Pancreas (tissue), 10 donors: ENCODE measurements at regions not wholly inside any gene's neighbourhood (a gene's known extent, or its start where the extent isn't known, plus 50 kb on each side); places are given as distances from the start of the nearest gene placed in this dataset.
"Not testable (repeated sequence)": the region's sequence is repeated elsewhere in the genome, so short reads cannot be mapped to it uniquely, and the experiment has no call there.

Source experiments
- ATAC-seq, 4 donors: fragments of 200-7000 bp; cut with Tn5 transposase; one replicate each; pipeline versions ENCODE4 v1.8.0 to v1.9.1; 2020; ENCODE audit warnings: mild to moderate bottlenecking in 4 of 4, moderate library complexity in 4 of 4
- DNase-seq, 6 donors: peaks; one replicate each; pipeline ENCODE4 v3.0.0-alpha.2; 2020
- FAIRE-seq: peaks from 2 replicates; lab custom pipeline; 2012; peaks lifted over from hg19 to GRCh38; lab: Jason Lieb, UNC
- H3K27ac ChIP-seq, 4 donors: fragments of 200-600 bp; sonication (generic); 1 replicate in 3 of 4; 2 replicates in 1 of 4; pipeline versions ENCODE4 v1.5.0 to v1.8.0; 2020
- H3K27me3 ChIP-seq, 4 donors: fragments of 200-600 bp; one replicate each; pipeline ENCODE4 v1.8.0; 2021
- H3K36me3 ChIP-seq, 3 donors: fragments of 200-600 bp; sonication (generic) in 1 of 3; one replicate each; pipeline versions ENCODE4 v1.5.0 to v1.8.0; 2020 to 2021
- H3K4me1 ChIP-seq, 3 donors: fragments of 200-600 bp; one replicate each; pipeline ENCODE4 v1.8.0; 2021
- H3K4me3 ChIP-seq, 4 donors: fragments of 200-600 bp; sonication (generic) in 2 of 4; one replicate each; pipeline versions ENCODE4 v1.5.0 to v1.8.0; 2020 to 2021
- H3K9me3 ChIP-seq, 4 donors: fragments of 200-600 bp; one replicate each; pipeline ENCODE4 v1.8.0; 2021
- CTCF ChIP-seq, 4 donors: fragments of 200-600 bp; sonication (generic) in 3 of 4; IDR thresholded peaks; one replicate each; pipeline versions ENCODE4 v1.5.0 to v1.8.0; 2021; ENCODE audit warnings: antibody characterized with exemption in 4 of 4
- WGBS, 2 donors: extraction: QIAGEN DNeasy Blood & Tissue Kit; methylation state at CpG; one replicate each; pipeline ENCODE4 v1.1.7; 2013; 5-methylcytosine and 5-hydroxymethylcytosine counted together
- intact Hi-C, 3 donors: fragments of 100-400 bp; cut with DNase I; formaldehyde crosslinking; loops; one replicate each; pipeline versions ENCODE4 v1.11.1 to v1.14.2; 2022
- donor health status: healthy with polysubstance abuse.
- donor health status: DM: no; HTN: no; CAD: no; lungs with moderate emphysema.
- donor health status: DM: no; HTN: no; CAD: no.
- donor health status: control.
- donor health status: control.
- donor health status: Bipolar disorder and iron deficiency.
- donor health status: DM: yes; HTN: yes; CAD: no.
- donor health status: DM: no; HTN: no; CAD: no.
- donor health status: DM: no; HTN: no; CAD: no.
- donor health status: DM: yes; HTN: yes; CAD: no.

DNA sequence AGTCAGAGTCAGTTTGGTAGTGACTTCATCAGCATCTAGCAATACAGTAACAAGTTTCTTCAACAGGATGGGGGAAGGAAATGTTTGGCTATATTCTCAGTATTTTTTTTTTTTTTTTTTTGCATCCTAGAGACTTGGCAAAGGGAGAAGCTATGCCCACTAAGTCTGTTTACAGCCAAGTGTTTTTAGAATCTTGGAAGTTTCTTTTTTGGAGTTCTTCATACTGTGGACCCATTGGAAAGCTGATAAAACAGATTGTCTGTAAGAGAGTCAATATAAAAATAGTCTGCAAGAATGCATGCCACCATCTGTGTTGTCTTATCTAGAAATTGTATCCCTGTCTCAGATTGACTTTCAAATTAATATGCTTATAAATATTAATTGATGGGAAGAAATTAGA is 171.2 kb downstream of the ADCYAP1 start:
- intact Hi-C loops, result no loop called here
- Histone ChIP-seq H3K27ac (no peak overlapping the region), H3K36me3 (no peaks in the 10 kb centered on the region), H3K4me1 (no peaks in the 10 kb centered on the region), H3K9me3 (no peaks in the 10 kb centered on the region), H3K4me3 (no peak overlapping the region), H3K27me3 (no peaks in the 10 kb centered on the region)
- no peak for TF ChIP-seq CTCF (IDR thresholded peaks at IDR 0.05)
- no peak for ATAC-seq
- no peak for DNase-seq
- no peak for FAIRE-seq

GRCh38 chr18:1078301-1078700 is 173.6 kb downstream of the ADCYAP1 start:
- H3K4me1 ChIP-seq, result no peaks in the 10 kb centered on the region
- FAIRE-seq, result no peak
- H3K9me3 ChIP-seq, result no peaks in the 10 kb centered on the region
- ATAC-seq, result no peak
- DNase-seq, result no peak
- no peak for TF ChIP-seq CTCF (IDR thresholded peaks at IDR 0.05)
- no peak overlapping the region for H3K27ac ChIP-seq
- no peaks in the 10 kb centered on the region for H3K27me3 ChIP-seq
- intact Hi-C loops, result no loop called here
- no peaks in the 10 kb centered on the region for H3K36me3 ChIP-seq
- no peak overlapping the region for H3K4me3 ChIP-seq

DNA sequence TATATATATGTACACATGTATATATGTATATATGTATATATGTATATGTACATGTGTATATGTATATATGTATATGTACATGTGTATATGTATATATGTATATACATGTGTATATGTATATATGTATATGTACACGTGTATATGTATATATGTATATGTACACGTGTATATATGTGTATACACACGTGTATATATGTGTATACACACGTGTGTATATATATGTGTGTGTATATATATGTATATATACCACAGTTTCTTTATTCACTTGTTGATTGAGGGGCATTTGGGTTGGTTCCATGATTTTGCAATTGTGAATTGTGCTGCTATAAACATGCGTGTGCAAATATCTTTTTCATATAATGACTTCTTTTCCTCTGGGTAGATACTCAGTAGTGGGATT is 179.0 kb downstream of the ADCYAP1 start:
- FAIRE-seq, DNase-seq: not testable (repeated sequence)

DNA sequence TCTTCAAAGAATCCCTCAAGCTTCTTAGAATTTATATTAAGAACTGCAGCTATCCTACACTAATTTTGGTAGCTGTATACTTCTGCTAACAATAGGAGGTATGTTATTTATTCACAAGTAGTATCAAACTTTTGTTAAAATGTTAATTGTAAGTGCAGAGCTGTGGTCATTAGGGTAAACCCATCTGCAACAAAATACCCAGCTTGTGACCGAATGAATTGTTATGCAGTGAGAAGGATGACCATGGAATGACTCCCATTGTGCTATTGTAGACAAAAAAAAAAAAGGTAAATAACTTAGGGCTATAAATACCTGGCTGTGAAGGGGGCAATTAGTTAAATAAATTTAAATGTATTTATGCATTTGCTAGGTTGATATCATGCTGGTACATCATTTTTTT is 186.1 kb downstream of the ADCYAP1 start:
- Histone ChIP-seq H3K27ac (no peak overlapping the region), H3K4me3 (no peak overlapping the region), H3K9me3 (no peaks in the 10 kb centered on the region), H3K4me1 (no peaks in the 10 kb centered on the region), H3K27me3 (no peaks in the 10 kb centered on the region), H3K36me3 (no peaks in the 10 kb centered on the region)
- DNase-seq (no peak), ATAC-seq (no peak), FAIRE-seq (no peak)
- no peak for TF ChIP-seq CTCF (IDR thresholded peaks at IDR 0.05)
- 28 to 51% methylated on average over 1 of the region's 1 CpG for WGBS, 2 donors
- intact Hi-C loops, result no loop called here

More for the DNA sequence above, 179.0 kb downstream of the ADCYAP1 start:
- H3K4me1 ChIP-seq, H3K27ac ChIP-seq, H3K36me3 ChIP-seq, H3K9me3 ChIP-seq, H3K4me3 ChIP-seq, ATAC-seq, H3K27me3 ChIP-seq, intact Hi-C loops: not testable (repeated sequence)
- 36 to 41% methylated on average over 5 of the region's 5 CpGs for WGBS, 2 donors

GRCh38 chr18:1092228-1092627 is 187.6 kb downstream of the ADCYAP1 start:
- no peaks in the 10 kb centered on the region for H3K27me3 ChIP-seq
- H3K36me3 ChIP-seq, result no peaks in the 10 kb centered on the region
- TF ChIP-seq CTCF (IDR thresholded peaks at IDR 0.05), result no peak
- peak in 3 of 4 donors; percentile 67 to 72 (median 68) for ATAC-seq
- 56 to 59% methylated on average over 5 of the region's 5 CpGs for WGBS, 2 donors
- H3K27ac ChIP-seq, result no peak overlapping the region
- intact Hi-C loops, result no loop called here
- FAIRE-seq, result no peak
- DNase-seq, result peak in 1 of 6 donors; percentile 30
- H3K9me3 ChIP-seq, result no peaks in the 10 kb centered on the region
- no peak overlapping the region for H3K4me3 ChIP-seq
- H3K4me1 ChIP-seq, result no peaks in the 10 kb centered on the region

- TF ChIP-seq CTCF (IDR thresholded peaks at IDR 0.05), result no peak
- FAIRE-seq (no peak), ATAC-seq (no peak), DNase-seq (no peak)
- H3K4me3 ChIP-seq, result no peak overlapping the region
- intact Hi-C loops, result no loop called here
- H3K36me3 ChIP-seq, result no peaks in the 10 kb centered on the region
- WGBS, 2 donors, result 62 to 75% methylated on average over 4 of the region's 4 CpGs
- no peaks in the 10 kb centered on the region for H3K9me3 ChIP-seq
- no peak overlapping the region for H3K27ac ChIP-seq
- H3K27me3 ChIP-seq, result no peaks in the 10 kb centered on the region
- no peaks in the 10 kb centered on the region for H3K4me1 ChIP-seq
These were observed 189.7 kb downstream of the ADCYAP1 start for GRCh38 chr18:1094409-1094808.

DNA sequence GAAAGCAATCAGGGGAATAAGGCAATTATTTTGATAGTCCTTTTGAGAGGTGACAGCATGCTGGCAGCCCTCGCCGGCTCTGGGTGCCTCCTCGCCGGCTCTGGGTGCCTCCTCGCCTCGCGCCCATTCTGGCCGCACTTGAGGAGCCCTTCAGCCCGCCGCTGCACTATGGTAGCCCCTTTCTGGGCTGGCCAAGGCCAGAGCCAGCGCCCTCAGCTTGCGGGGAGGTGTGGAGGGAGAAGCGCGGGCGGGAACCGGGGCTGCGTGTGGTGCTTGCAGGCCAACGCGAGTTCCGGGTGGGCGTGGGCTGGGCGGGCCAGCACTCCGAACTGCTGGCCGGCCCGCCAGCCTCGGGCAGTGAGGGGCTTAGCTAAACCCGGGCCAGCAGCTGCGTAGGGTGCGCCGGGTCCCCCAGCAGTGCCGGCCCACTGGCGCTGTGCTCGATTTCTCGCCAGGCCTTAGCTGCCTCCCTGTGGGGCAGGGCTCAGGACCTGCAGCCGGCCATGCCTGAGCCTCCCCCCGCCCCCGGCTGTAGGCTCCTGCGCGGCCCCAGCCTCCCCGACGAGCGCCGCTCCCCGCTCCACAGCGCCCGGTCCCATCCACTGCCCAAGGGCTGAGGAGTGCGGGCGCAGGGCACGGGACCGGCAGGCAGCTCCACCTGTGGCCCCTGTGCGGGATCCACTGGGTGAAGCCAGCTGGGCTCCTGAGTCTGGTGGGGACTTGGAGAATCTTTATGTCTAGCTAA is 193.5 kb downstream of the ADCYAP1 start:
- H3K36me3 ChIP-seq, H3K27ac ChIP-seq, H3K9me3 ChIP-seq, FAIRE-seq, H3K4me3 ChIP-seq, intact Hi-C loops, ATAC-seq, H3K4me1 ChIP-seq, H3K27me3 ChIP-seq, DNase-seq: not testable (repeated sequence)
- WGBS, 2 donors, result 90 to 92% methylated on average over 46 to 51 of the region's 51 CpGs
